Epithelial cell of proximal tubule (primary cell): ENCODE measurements at regions not wholly inside any gene's neighbourhood (a gene's known extent, or its start where the extent isn't known, plus 50 kb on each side); places are given as distances from the start of the nearest gene placed in this dataset.

Experiments
- DNase-seq: peaks from one replicate; pipeline ENCODE4 v3.0.0-alpha.2; 2011; ENCODE audit warnings: low read depth
- H3K4me3 ChIP-seq: 2 replicates; pipeline ENCODE4 v1.5.1; 2011; ENCODE audit warnings: low read depth, mild to moderate bottlenecking, low read length
- CTCF ChIP-seq: conservative IDR thresholded peaks from 2 replicates; pipeline ENCODE4 v1.5.1; 2012; ENCODE audit warnings: low read depth, mild to moderate bottlenecking, low read length

DNA sequence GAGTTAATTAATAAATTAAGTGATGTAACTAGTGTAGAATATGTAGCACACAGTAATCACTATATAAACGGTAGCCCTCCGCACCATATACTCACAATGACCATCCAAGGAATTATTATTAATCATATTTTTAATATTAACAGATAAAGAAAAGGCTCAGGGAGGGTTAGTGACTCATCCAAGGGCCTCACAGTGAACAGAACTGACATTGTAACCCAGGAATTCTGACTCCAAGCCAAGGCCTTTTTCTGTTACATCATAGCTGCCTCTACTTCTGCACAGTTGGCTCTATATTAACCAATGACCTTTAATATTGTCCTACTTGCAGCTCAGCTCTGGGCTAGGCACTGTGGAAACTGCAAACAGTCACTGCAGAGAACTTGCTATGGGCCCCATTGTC is 117.5 kb upstream of the SIRPG start:
- no peak overlapping the region for H3K4me3 ChIP-seq
- no peak for TF ChIP-seq CTCF
- DNase-seq, result no peak

- no peak for DNase-seq
Observed at GRCh38 chr20:1774479-1774878, 116.9 kb upstream of the SIRPG start.

DNA sequence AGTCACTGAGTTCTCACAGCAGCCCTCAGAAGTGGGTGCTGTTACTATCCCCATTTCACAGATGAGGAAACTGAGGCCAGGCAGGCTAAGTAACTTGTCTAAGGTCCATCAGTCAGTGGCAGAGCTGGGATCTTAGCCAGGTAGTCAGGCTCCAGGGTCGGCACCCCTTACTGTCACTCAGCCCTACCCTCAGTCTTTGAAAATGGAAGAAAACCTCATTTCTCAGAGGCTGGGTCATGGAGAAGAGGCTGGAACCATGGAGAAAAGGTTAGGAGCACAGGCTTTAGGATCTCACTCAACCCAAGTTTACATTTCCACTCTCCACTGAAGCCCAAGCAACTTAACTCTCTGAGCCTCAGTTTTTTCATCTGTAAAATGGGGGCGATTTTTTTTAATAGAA is 116.2 kb upstream of the SIRPG start:
- TF ChIP-seq CTCF, result no peak
- DNase-seq, result no peak
- H3K4me3 ChIP-seq, result no peak overlapping the region

More at GRCh38 chr20:1774479-1774878, 116.9 kb upstream of the SIRPG start:
- no peak overlapping the region for H3K4me3 ChIP-seq
- TF ChIP-seq CTCF, result no peak

- no peak for DNase-seq
- no peak for TF ChIP-seq CTCF
Observed at GRCh38 chr20:1769491-1769890, 111.9 kb upstream of the SIRPG start.

DNA sequence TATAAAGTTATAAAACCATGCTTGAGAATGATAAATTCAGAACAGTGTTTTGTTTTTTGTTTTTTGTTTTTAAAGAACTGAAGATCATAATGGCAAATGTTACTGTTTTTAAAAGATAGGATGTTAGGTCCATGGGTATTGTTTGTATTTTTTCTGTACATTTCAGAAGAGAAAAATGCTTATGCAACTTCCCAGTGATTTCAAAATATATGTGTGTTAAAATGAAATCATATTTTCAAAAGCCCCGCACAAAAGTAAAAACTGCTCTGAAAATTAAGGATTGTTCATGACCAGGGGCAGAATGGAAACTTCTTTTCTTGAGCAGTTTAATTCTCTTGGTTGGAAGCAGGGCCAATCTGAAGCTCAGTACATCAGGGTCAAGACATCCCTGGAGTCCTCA is 109.2 kb upstream of the SIRPG start:
- DNase-seq, result no peak
- H3K4me3 ChIP-seq, result no peak overlapping the region
- no peak for TF ChIP-seq CTCF

More at GRCh38 chr20:1769491-1769890, 111.9 kb upstream of the SIRPG start:
- no peak overlapping the region for H3K4me3 ChIP-seq

GRCh38 chr20:1764136-1765033 is 106.8 kb upstream of the SIRPG start:
- no peak overlapping the region for H3K4me3 ChIP-seq
- DNase-seq, result peak; percentile 44
- TF ChIP-seq CTCF, result peak; percentile 84

DNA sequence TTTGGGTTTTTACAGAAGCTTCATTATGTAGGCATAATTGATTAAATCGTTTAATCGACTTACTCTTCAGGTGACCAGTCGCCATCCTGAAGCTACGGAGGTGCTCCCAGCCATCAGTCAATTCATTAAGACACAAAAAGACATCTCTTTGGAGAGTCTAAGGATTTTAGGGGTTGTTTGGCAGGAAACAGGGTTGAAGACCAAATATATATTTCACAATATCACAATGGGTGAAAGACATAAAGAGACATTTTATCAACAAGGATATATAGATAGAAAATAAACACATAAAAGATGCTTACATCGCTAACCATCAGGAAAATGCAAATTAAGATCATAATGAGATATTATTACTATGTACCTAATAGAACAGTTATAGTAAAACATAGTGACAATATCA is 104.0 kb upstream of the SIRPG start:
- no peak overlapping the region for H3K4me3 ChIP-seq
- TF ChIP-seq CTCF, result no peak
- no peak for DNase-seq
